B cell (primary cell): ENCODE measurements at regions not wholly inside any gene's neighbourhood (a gene's known extent, or its start where the extent isn't known, plus 50 kb on each side); places are given as distances from the start of the nearest gene placed in this dataset.

Experiments
- ATAC-seq: fragments of 200-7000 bp; cut with Tn5 transposase; one replicate; pipeline ENCODE4 v1.10.0; 2021; ENCODE audit warnings: low read depth, mild to moderate bottlenecking, moderate number of reproducible peaks, moderate library complexity
- CTCF ChIA-PET: fragments of 350-600 bp; sonication (Branson Sonifier 250); formaldehyde crosslinking; loops from one replicate; lab custom pipeline; 2021; ENCODE audit warnings: antibody characterized with exemption, inconsistent platforms; lab: Charles Lee
- POLR2A ChIA-PET: fragments of 350-600 bp; sonication (Branson Sonifier 250); formaldehyde crosslinking; loops from one replicate; lab custom pipeline; 2021; ENCODE audit warnings: antibody characterized with exemption; lab: Charles Lee
- DNase-seq: peaks from one replicate; pipeline ENCODE4 v3.0.0; 2013
- H2AFZ ChIP-seq: 2 replicates; pipeline ENCODE4 v1.6.1; 2012; ENCODE audit warnings: mild to moderate bottlenecking, low read depth, low read length; ENCODE audit not compliant: insufficient read depth, poor library complexity, severe bottlenecking
- H3K27ac ChIP-seq, 2 donors: 1 replicate in 1 of 2; 2 replicates in 1 of 2; pipeline ENCODE4 v1.5.1; 2012 to 2013; ENCODE audit warnings: low read length in 2 of 2, mild to moderate bottlenecking in 2 of 2, moderate library complexity in 1 of 2
- H3K27me3 ChIP-seq, 4 experiments: fragments of 200-600 bp in 1 of 4; sonication (generic) in 1 of 4; replicated peaks in 1 of 4; 1 replicate in 2 of 4; 2 replicates in 2 of 4; pipeline versions ENCODE4 v1.6.1 to v1.7.0; 2013 to 2016; ENCODE audit warnings: low read length in 3 of 4, mild to moderate bottlenecking in 2 of 4, mixed read lengths in 1 of 4, moderate library complexity in 1 of 4; ENCODE audit not compliant: insufficient read depth in 4 of 4, control insufficient read depth in 3 of 4; ENCODE audit errors: control extremely low read depth in 1 of 4
- H3K36me3 ChIP-seq, 2 experiments: replicated peaks in 1 of 2; 1 replicate in 1 of 2; 2 replicates in 1 of 2; pipeline versions ENCODE4 v1.6.1 to v1.7.1; 2013; ENCODE audit warnings: low read length in 1 of 2; ENCODE audit not compliant: insufficient read depth in 2 of 2, control insufficient read depth in 1 of 2; ENCODE audit errors: control extremely low read depth in 1 of 2, extremely low read depth in 1 of 2
- H3K4me1 ChIP-seq, 2 donors: fragments of 200-600 bp in 1 of 2; sonication (generic) in 1 of 2; 1 replicate in 1 of 2; 2 replicates in 1 of 2; pipeline versions ENCODE4 v1.5.1 to v1.6.1; 2013 to 2017; ENCODE audit warnings: low read length in 2 of 2; ENCODE audit not compliant: control insufficient read depth in 2 of 2, insufficient read depth in 2 of 2
- H3K4me2 ChIP-seq: replicated peaks from 2 replicates; pipeline ENCODE3; 2012; ENCODE audit warnings: mild to moderate bottlenecking, low read depth, low read length; ENCODE audit not compliant: poor library complexity, severe bottlenecking
- H3K4me3 ChIP-seq, 5 experiments: fragments of 200-600 bp in 1 of 5; sonication (generic) in 1 of 5; 1 replicate in 3 of 5; 2 replicates in 2 of 5; pipeline versions ENCODE4 v1.5.1 to v1.7.0; 2011 to 2016; ENCODE audit warnings: low read length in 4 of 5, mild to moderate bottlenecking in 4 of 5, low read depth in 2 of 5, control low read depth in 1 of 5, moderate library complexity in 1 of 5; ENCODE audit not compliant: insufficient read depth in 1 of 5; ENCODE audit errors: control extremely low read depth in 1 of 5, extremely low read depth in 1 of 5
- H3K79me2 ChIP-seq: fragments of 200-600 bp; sonication (generic); one replicate; pipeline ENCODE4 v1.6.0; 2016; ENCODE audit warnings: low read length; ENCODE audit not compliant: control insufficient read depth, insufficient read depth
- H3K9ac ChIP-seq: fragments of 200-600 bp; sonication (generic); 2 replicates; pipeline ENCODE4 v1.6.1; 2017; ENCODE audit warnings: mild to moderate bottlenecking, low read length, moderate library complexity
- H3K9me3 ChIP-seq, 3 donors: one replicate each; pipeline versions ENCODE4 v1.6.1 to v1.7.1; 2013; ENCODE audit warnings: low read length in 2 of 3; ENCODE audit not compliant: control insufficient read depth in 2 of 3, insufficient read depth in 1 of 3; ENCODE audit errors: control extremely low read depth in 1 of 3
- H4K20me1 ChIP-seq: 2 replicates; pipeline ENCODE4 v1.6.0; 2012; ENCODE audit warnings: mild to moderate bottlenecking, low read length; ENCODE audit not compliant: insufficient read depth, control insufficient read depth, poor library complexity, severe bottlenecking
- H3K27ac Mint-ChIP-seq: one replicate; pipeline ENCODE4 v1.8.0; 2021; ENCODE audit warnings: mixed read lengths
- H3K27me3 Mint-ChIP-seq: one replicate; pipeline ENCODE4 v1.8.0; 2021; ENCODE audit warnings: mixed read lengths
- H3K4me1 Mint-ChIP-seq: one replicate; pipeline ENCODE4 v1.8.0; 2021; ENCODE audit warnings: mixed read lengths
- H3K4me3 Mint-ChIP-seq: one replicate; pipeline ENCODE4 v1.8.0; 2021; ENCODE audit warnings: mixed read lengths
- H3K9me3 Mint-ChIP-seq: one replicate; pipeline ENCODE4 v1.8.0; 2022; ENCODE audit warnings: mixed read lengths; ENCODE audit not compliant: insufficient read depth
- CTCF ChIP-seq: fragments of 200-600 bp; IDR thresholded peaks from one replicate; pipeline ENCODE4 v1.8.0; 2022; ENCODE audit warnings: antibody characterized with exemption, mild to moderate bottlenecking
- EZH2 ChIP-seq: IDR thresholded peaks from 2 replicates; pipeline ENCODE4 v1.6.1; 2012; ENCODE audit warnings: borderline replicate concordance, low read depth, mild to moderate bottlenecking, moderate library complexity, low read length; ENCODE audit not compliant: insufficient read depth, poor library complexity, severe bottlenecking
- WGBS: methylation state at CpG from one replicate; pipeline ENCODE4 v1.1.5; 2013; ENCODE audit warnings: missing lambda C conversion rate; ENCODE audit not compliant: insufficient coverage; 5-methylcytosine and 5-hydroxymethylcytosine counted together
- intact Hi-C: fragments of 100-400 bp; cut with micrococcal nuclease; formaldehyde crosslinking; loops from one replicate; pipeline ENCODE4 v1.10.0; 2022

GRCh38 chr5:13519131-13519530 is 425.4 kb downstream of the DNAH5 start:
- no peak overlapping the region for H3K27ac Mint-ChIP-seq
- no CpG with 5 or more reads among the region's 1 CpG for WGBS

GRCh38 chr5:13516195-13516594 is 428.3 kb downstream of the DNAH5 start:
- intact Hi-C loops = no loop called here
- no peak overlapping the region for H3K4me2 ChIP-seq
- ChIA-PET CTCF (no interaction called here), POLR2A (no interaction called here)
- H3K27ac ChIP-seq = no peak overlapping the region
- H3K4me1 ChIP-seq = no peaks in the 10 kb centered on the region
- no peaks in the 10 kb centered on the region for H3K27me3 Mint-ChIP-seq
- no peaks in the 10 kb centered on the region for H3K79me2 ChIP-seq
- no peak overlapping the region for H3K9ac ChIP-seq
- H3K9me3 ChIP-seq = peaks cover 0 to 3% (median 0%) of the 10 kb centered on the region in 3 donors
- H3K27ac Mint-ChIP-seq = no peak overlapping the region
- no peaks in the 10 kb centered on the region for H3K36me3 ChIP-seq
- no peak for DNase-seq
- H2AFZ ChIP-seq = no peak overlapping the region
- H3K9me3 Mint-ChIP-seq = no peaks in the 10 kb centered on the region
- no peaks in the 10 kb centered on the region for H3K4me1 Mint-ChIP-seq
- no peak overlapping the region for H3K4me3 ChIP-seq
- WGBS = 91% methylated on average over 1 of the region's 1 CpG
- H4K20me1 ChIP-seq = no peaks in the 10 kb centered on the region
- ATAC-seq = no peak
- no peaks in the 10 kb centered on the region for H3K27me3 ChIP-seq
- no peak overlapping the region for H3K4me3 Mint-ChIP-seq
- TF ChIP-seq EZH2 (no peak), CTCF (no peak)

More at GRCh38 chr5:13519131-13519530, 425.4 kb downstream of the DNAH5 start:
- Histone ChIP-seq H2AFZ (no peak overlapping the region), H3K79me2 (no peaks in the 10 kb centered on the region), H3K27ac (no peak overlapping the region), H3K36me3 (no peaks in the 10 kb centered on the region), H3K9me3 (peaks cover 0 to 3% (median 0%) of the 10 kb centered on the region in 3 donors), H3K4me3 (no peak overlapping the region), H4K20me1 (no peaks in the 10 kb centered on the region), H3K4me1 (no peaks in the 10 kb centered on the region), H3K9ac (no peak overlapping the region), H3K27me3 (no peaks in the 10 kb centered on the region), H3K4me2 (no peak overlapping the region)
- H3K27me3 Mint-ChIP-seq = no peaks in the 10 kb centered on the region
- intact Hi-C loops = no loop called here
- no peak for ATAC-seq
- ChIA-PET CTCF (no interaction called here), POLR2A (no interaction called here)
- TF ChIP-seq EZH2 (no peak), CTCF (no peak)
- H3K4me3 Mint-ChIP-seq = no peak overlapping the region
- no peak for DNase-seq
- H3K9me3 Mint-ChIP-seq = no peaks in the 10 kb centered on the region
- H3K4me1 Mint-ChIP-seq = no peaks in the 10 kb centered on the region
